Ovary (tissue), 7 donors: ENCODE measurements at regions not wholly inside any gene's neighbourhood (a gene's known extent, or its start where the extent isn't known, plus 50 kb on each side); places are given as distances from the start of the nearest gene placed in this dataset.
"Not testable (repeated sequence)": the region's sequence is repeated elsewhere in the genome, so short reads cannot be mapped to it uniquely, and the experiment has no call there.

Experiments used
- DNase-seq, 5 donors: peaks; one replicate each; pipeline ENCODE4 v3.0.0-alpha.2; 2019 to 2020
- H3K27ac ChIP-seq, 2 donors: fragments of 200-600 bp; one replicate each; pipeline versions ENCODE4 v1.5.1 to v1.8.0; 2019 to 2022
- H3K27me3 ChIP-seq: fragments of 200-600 bp; one replicate; pipeline ENCODE4 v1.8.0; 2022
- H3K36me3 ChIP-seq: fragments of 200-600 bp; sonication (generic); one replicate; pipeline ENCODE4 v1.5.1; 2019
- H3K4me1 ChIP-seq: one replicate; pipeline ENCODE4 v1.8.1; 2013; ENCODE audit warnings: mild to moderate bottlenecking, moderate library complexity; ENCODE audit not compliant: insufficient read depth
- H3K4me3 ChIP-seq: fragments of 200-600 bp; sonication (generic); one replicate; pipeline ENCODE4 v1.5.1; 2017
- H3K9me3 ChIP-seq, 2 donors: fragments of 200-600 bp in 1 of 2; sonication (generic) in 1 of 2; one replicate each; pipeline versions ENCODE4 v1.5.1 to v1.8.1; 2013 to 2019; ENCODE audit warnings: mild to moderate bottlenecking in 1 of 2, moderate library complexity in 1 of 2
- EP300 ChIP-seq: sonication (generic); formaldehyde crosslinking; IDR thresholded peaks from one replicate; pipeline ENCODE4 v1.6.1; 2017; ENCODE audit warnings: antibody characterized with exemption
- POLR2A ChIP-seq: fragments of 450-650 bp; IDR thresholded peaks from one replicate; pipeline ENCODE4 v1.6.1; 2017; ENCODE audit warnings: antibody characterized with exemption, mild to moderate bottlenecking, moderate library complexity
- WGBS, 3 donors: extraction: QIAGEN DNeasy Blood & Tissue Kit in 1 of 3; methylation state at CpG; one replicate each; pipeline versions ENCODE4 v1.1.5 to v1.1.7; 2013 to 2017; 5-methylcytosine and 5-hydroxymethylcytosine counted together
- intact Hi-C, 4 donors: fragments of 100-400 bp; cut with DNase I; formaldehyde crosslinking; loops; one replicate each; pipeline versions ENCODE4 v1.11.0 to v1.15.1; 2022 to 2023
- TF ChIP-seq, protein P1 (sequence below), 3 donors: fragments of 450-650 bp in 2 of 3; fragments of 200-600 bp in 1 of 3; IDR thresholded peaks; one replicate each; pipeline versions ENCODE4 v1.5.1 to v1.8.0; 2016 to 2022; ENCODE audit warnings: antibody characterized with exemption in 3 of 3, mild to moderate bottlenecking in 1 of 3
- donor health status: DM: no; HTN: no; CAD: no; lungs with moderate emphysema.
- donor health status: DM: no; HTN: no; CAD: no.
- donor health status: Bipolar disorder and iron deficiency.
- donor health status: DM: no; HTN: no; CAD: no.
- donor health status: DM: yes; HTN: yes; CAD: no.

DNA sequence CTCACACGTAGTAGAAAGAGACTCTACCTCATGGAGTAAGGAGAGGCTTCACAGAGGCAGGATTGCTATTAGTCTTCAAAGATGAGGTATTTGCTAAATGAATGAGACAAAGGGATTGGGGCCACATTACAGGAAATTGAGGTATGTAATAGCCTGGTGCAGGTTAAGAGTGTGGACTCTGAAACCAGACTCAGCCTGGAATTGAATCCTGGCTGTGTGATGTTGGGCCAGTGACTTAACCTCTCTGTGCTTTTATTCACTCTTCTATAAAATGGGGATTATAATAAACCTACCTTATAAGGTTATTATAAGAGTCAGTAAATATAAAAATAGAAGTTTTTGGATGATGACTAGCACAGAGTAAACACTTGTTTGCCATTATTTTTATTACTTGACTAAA lies 64.7 kb upstream of the ATRNL1 start:
- intact Hi-C loops, result loop anchor here in 1 of 4 donors (10.0 kb wide), 1 partner anchor 66 kb away; the partner anchor contains the start of gene ATRNL1
- no peak overlapping the region for H3K4me3 ChIP-seq
- 88 to 89% (median 89%) methylated on average over 1 of the region's 1 CpG for WGBS, 3 donors
- no peaks in the 10 kb centered on the region for H3K9me3 ChIP-seq
- no peak overlapping the region for H3K27ac ChIP-seq
- TF ChIP-seq, protein P1, sequence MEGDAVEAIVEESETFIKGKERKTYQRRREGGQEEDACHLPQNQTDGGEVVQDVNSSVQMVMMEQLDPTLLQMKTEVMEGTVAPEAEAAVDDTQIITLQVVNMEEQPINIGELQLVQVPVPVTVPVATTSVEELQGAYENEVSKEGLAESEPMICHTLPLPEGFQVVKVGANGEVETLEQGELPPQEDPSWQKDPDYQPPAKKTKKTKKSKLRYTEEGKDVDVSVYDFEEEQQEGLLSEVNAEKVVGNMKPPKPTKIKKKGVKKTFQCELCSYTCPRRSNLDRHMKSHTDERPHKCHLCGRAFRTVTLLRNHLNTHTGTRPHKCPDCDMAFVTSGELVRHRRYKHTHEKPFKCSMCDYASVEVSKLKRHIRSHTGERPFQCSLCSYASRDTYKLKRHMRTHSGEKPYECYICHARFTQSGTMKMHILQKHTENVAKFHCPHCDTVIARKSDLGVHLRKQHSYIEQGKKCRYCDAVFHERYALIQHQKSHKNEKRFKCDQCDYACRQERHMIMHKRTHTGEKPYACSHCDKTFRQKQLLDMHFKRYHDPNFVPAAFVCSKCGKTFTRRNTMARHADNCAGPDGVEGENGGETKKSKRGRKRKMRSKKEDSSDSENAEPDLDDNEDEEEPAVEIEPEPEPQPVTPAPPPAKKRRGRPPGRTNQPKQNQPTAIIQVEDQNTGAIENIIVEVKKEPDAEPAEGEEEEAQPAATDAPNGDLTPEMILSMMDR (IDR thresholded peaks at IDR 0.05), result no peak
- TF ChIP-seq POLR2A (no peak), EP300 (no peak)
- no peaks in the 10 kb centered on the region for H3K27me3 ChIP-seq
- no peak for DNase-seq
- no peaks in the 10 kb centered on the region for H3K36me3 ChIP-seq
- H3K4me1 ChIP-seq, result peaks cover 8% of the 10 kb centered on the region

DNA sequence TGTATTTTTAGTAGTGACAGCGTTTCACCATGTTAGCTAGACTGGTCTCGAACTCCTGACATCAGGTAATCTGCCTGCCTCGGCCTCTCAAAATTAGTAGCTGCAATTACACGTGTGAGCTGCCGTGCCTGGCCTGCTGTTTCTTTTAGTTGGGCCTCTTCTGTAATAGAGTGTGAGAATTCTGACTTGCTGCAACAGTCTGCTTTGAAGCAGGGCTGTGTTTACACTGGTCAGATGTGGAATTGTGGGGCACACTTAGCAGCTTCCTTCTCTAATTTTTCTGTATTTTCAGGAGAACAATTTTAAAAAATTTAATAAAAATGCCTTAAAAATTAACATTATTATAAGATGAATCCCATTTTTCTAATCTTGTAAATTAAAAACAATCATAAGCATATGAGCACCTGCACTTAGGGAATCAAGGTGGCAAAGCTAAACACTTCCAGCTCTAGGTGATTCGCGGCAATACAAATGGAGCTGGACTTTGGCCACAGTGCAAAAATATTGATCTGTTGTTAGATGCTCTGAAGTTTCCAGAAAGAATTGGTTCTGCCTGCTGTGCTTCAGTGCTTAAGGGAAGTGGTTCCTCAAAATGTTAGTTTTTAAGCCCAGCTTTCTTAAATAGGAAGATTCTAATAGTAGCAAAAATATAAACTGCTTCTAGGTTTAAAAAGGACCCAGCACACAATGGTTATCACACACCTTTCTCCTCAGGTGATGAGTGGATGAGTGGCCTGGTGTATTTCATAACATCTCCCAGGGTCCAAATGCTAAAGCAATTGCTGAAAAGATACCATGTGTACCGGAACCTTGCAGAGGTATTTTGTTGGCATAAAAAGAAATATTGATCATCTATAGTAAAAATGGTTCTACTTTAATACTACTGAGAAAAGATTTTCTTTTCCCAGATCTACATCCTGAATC lies 63.5 kb upstream of the ATRNL1 start:
- TF ChIP-seq POLR2A, result no peak
- TF ChIP-seq, protein P1 (IDR thresholded peaks at IDR 0.05), result no peak
- TF ChIP-seq EP300, result no peak
- Histone ChIP-seq H3K27ac (no peak overlapping the region), H3K36me3 (no peaks in the 10 kb centered on the region), H3K9me3 (no peaks in the 10 kb centered on the region), H3K27me3 (no peaks in the 10 kb centered on the region), H3K4me3 (no peak overlapping the region), H3K4me1 (peaks cover 2% of the 10 kb centered on the region)
- intact Hi-C loops, result loop anchor here in 1 of 4 donors (10.0 kb wide), 1 partner anchor 65 kb away; the partner anchor contains the start of gene ATRNL1
- no peak for DNase-seq
- WGBS, 3 donors, result 81 to 85% (median 85%) methylated on average over 8 of the region's 8 CpGs

DNA sequence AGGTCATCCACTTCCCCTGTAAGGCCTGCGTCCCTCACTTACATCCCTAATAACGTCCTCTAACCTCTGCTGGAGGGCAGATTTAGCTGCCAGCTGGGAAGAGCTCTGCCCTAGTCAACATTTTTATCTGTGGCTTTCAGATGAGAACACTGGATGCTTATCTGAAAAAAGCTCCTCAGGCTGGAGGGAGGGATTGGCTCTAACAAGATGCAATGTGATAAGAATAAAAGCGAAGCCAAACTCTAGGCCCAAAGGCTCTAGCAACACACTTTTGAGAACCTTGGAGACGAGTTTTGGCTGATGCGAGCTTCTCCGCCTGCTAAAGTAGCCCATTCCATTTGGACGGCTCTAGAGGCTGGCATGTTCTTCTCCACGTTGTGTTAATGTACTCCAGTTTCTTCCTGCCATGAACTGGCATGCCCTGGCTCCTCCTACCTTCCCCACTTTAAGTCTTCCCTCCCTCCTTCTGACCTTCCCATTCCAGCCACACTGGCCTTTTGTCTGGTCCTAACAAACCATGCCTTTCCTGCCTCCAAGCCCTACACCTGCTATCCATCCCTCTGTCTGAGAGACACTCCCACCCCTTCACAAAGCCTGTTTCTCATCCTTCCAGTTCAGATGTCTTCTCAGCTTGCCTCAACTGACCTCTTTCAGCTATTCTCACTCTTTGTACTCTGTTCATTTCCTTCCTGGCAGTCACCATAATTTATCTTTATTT lies 62.5 kb upstream of the ATRNL1 start:
- DNase-seq, result no peak
- 79 to 85% (median 82%) methylated on average over 8 of the region's 8 CpGs for WGBS, 3 donors
- no peaks in the 10 kb centered on the region for H3K27me3 ChIP-seq
- intact Hi-C loops, result no loop called here
- H3K27ac ChIP-seq, result no peak overlapping the region
- H3K9me3 ChIP-seq, result no peaks in the 10 kb centered on the region
- TF ChIP-seq EP300 (no peak), POLR2A (no peak)
- TF ChIP-seq, protein P1 (IDR thresholded peaks at IDR 0.05), result no peak
- H3K36me3 ChIP-seq, result no peaks in the 10 kb centered on the region
- no peak overlapping the region for H3K4me3 ChIP-seq
- no peaks in the 10 kb centered on the region for H3K4me1 ChIP-seq

DNA sequence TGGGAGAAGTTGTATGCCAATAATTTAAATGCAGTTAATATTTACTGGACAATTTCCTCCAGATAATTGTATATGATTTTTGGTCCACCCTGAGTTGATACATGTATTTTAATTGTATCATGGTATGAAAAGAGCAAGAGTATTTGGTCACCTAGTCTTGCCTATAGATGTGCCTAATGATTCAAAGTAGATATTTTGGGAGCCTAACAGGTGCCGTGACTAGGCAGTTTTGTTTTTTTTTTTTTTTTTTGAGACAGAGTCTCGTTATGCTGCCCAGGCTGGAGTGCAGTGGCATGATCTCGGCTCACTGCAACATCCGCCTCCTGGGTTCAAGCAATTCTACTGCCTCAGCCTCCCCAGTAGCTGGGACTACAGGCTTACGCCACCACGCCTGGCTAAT lies 59.3 kb upstream of the ATRNL1 start:
- Histone ChIP-seq H3K27me3 (no peaks in the 10 kb centered on the region), H3K36me3 (no peaks in the 10 kb centered on the region), H3K9me3 (no peaks in the 10 kb centered on the region), H3K27ac (no peak overlapping the region), H3K4me1 (no peaks in the 10 kb centered on the region), H3K4me3 (no peak overlapping the region)
- no peak for TF ChIP-seq POLR2A
- no peak for TF ChIP-seq EP300
- TF ChIP-seq, protein P1 (IDR thresholded peaks at IDR 0.05), result no peak
- intact Hi-C loops, result no loop called here
- no peak for DNase-seq
- WGBS, 3 donors, result 95 to 98% (median 96%) methylated on average over 6 of the region's 6 CpGs

DNA sequence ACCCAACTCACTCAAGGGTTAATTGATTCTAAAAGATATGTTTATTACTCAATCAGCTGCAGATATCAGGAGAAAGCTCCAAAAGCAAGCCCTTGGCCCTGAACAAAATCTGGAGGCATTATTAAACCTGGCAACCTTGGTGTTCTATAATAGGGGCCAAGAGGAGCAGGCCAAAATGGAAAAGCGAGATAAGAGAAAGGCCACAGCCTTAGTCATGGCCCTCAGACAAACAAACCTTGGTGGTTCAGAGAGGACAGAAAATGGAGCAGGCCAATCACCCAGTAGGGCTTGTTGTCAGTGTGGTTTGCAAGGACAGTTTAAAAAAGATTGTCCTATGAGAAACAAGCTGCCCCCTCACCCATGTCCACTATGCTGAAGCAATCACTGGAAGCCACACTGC lies 53.4 kb upstream of the ATRNL1 start:
- WGBS, 3 donors, result 94 to 100% (median 97%) methylated on average over 1 of the region's 1 CpG
- DNase-seq, H3K27me3 ChIP-seq, H3K4me3 ChIP-seq, H3K36me3 ChIP-seq, H3K27ac ChIP-seq, H3K9me3 ChIP-seq, intact Hi-C loops, H3K4me1 ChIP-seq: not testable (repeated sequence)
